Neuron (in vitro differentiated cells): ENCODE measurements at regions not wholly inside any gene's neighbourhood (a gene's known extent, or its start where the extent isn't known, plus 50 kb on each side); places are given as distances from the start of the nearest gene placed in this dataset.

Experiments used
- H2AFZ ChIP-seq: one replicate; pipeline ENCODE4 v1.6.1; 2013; ENCODE audit warnings: low read depth, mild to moderate bottlenecking, inconsistent platforms, low read length, moderate library complexity
- H3K27me3 ChIP-seq: one replicate; pipeline ENCODE4 v1.6.1; 2013; ENCODE audit warnings: low read length; ENCODE audit not compliant: insufficient read depth
- H3K36me3 ChIP-seq: one replicate; pipeline ENCODE4 v1.6.1; 2013; ENCODE audit warnings: low read length; ENCODE audit not compliant: insufficient read depth
- H3K4me1 ChIP-seq: one replicate; pipeline ENCODE4 v1.6.1; 2013; ENCODE audit warnings: low read length; ENCODE audit not compliant: insufficient read depth
- H3K4me3 ChIP-seq: 2 replicates; pipeline ENCODE4 v1.5.1; 2013; ENCODE audit warnings: mild to moderate bottlenecking, low read length, moderate library complexity
- H3K9me3 ChIP-seq: one replicate; pipeline ENCODE4 v1.6.1; 2013; ENCODE audit warnings: low read length

DNA sequence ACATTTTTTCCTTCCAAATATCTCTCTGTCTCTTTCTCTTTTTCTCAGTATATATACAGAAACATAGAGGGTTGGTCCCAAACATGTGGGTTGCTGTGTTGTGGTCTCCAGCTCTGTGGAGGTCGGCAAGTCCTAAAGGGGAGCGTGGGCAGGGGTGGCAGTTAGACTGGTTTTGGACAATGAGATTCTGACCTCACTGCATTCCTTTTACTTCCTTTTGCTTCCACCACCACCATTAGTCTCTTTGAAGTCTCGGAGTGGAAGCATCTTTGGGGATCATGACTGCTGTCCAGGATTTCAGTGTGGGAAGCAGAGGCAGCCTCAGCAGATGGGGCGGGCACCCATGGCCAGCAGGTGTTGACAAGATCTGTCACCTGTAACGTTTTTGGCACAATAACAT lies 1091.8 kb downstream of the RAPGEF2 start:
- Histone ChIP-seq H3K9me3 (no peaks in the 10 kb centered on the region), H3K27me3 (no peaks in the 10 kb centered on the region), H2AFZ (no peak overlapping the region), H3K4me1 (peaks cover 3% of the 10 kb centered on the region), H3K4me3 (no peak overlapping the region), H3K36me3 (no peaks in the 10 kb centered on the region)

DNA sequence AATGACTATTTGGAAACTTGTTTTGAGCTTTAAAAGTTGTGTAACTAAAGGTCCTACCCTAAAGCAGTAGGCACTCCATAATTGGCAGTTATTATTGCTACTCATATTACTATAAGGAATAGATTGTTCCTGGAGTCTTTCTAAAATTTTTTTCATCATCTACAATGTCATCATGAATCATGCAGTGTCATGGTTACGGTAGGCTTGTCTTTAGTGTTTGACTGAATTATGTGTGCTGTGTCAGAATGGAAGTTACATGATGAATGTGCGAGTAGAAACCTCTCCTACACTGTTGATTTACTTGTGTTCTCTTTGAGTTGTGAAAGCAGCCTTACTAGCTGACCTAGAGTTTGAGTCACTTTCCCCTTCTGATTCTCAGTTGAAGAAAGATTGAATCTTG lies 1099.9 kb downstream of the RAPGEF2 start:
- H3K9me3 ChIP-seq, result no peaks in the 10 kb centered on the region
- H2AFZ ChIP-seq, result no peak overlapping the region
- H3K4me1 ChIP-seq, result no peaks in the 10 kb centered on the region
- H3K4me3 ChIP-seq, result no peak overlapping the region
- no peaks in the 10 kb centered on the region for H3K36me3 ChIP-seq
- no peaks in the 10 kb centered on the region for H3K27me3 ChIP-seq

DNA sequence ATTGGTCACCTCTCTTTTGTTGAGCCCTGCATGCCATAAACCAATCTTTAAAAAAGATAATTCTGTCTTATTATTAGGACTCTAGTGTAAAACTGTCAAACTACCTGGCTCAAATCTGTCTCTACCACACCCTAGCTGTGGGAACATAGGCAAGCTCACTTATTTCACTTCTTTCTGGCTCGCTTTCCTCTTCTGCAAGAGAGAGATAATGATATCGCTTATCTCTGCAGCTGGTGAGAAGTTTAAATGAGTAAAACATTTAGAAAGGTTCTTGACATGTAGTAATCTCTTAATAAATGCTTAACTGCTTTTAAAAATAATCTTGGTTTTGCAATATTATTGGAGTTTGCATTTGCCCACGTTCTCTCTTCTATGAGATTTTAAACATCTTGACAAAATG lies 1109.2 kb downstream of the RAPGEF2 start:
- Histone ChIP-seq H3K9me3 (no peaks in the 10 kb centered on the region), H3K27me3 (no peaks in the 10 kb centered on the region), H2AFZ (no peak overlapping the region), H3K4me3 (no peak overlapping the region), H3K4me1 (no peaks in the 10 kb centered on the region), H3K36me3 (no peaks in the 10 kb centered on the region)

DNA sequence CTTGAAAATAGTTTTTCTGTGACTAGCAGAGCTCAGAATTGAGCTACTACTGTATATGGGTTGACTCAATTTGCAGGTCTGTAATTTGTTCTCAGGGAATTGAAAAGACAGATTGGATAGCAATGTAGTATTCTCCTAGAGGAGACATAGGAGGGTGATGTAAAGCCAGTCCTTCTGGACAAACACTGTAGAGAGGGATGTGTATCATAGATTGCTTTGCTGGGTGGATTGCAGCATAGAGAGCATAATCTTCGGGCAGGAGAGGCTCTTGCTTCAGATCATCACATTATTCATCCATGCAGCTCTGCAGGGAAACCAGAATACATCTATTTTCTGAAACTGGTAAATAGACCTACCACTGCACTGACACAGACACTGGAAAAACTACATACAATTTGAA lies 1110.5 kb downstream of the RAPGEF2 start:
- no peak overlapping the region for H2AFZ ChIP-seq
- H3K9me3 ChIP-seq, result no peaks in the 10 kb centered on the region
- H3K36me3 ChIP-seq, result no peaks in the 10 kb centered on the region
- no peaks in the 10 kb centered on the region for H3K4me1 ChIP-seq
- H3K4me3 ChIP-seq, result no peak overlapping the region
- H3K27me3 ChIP-seq, result no peaks in the 10 kb centered on the region

DNA sequence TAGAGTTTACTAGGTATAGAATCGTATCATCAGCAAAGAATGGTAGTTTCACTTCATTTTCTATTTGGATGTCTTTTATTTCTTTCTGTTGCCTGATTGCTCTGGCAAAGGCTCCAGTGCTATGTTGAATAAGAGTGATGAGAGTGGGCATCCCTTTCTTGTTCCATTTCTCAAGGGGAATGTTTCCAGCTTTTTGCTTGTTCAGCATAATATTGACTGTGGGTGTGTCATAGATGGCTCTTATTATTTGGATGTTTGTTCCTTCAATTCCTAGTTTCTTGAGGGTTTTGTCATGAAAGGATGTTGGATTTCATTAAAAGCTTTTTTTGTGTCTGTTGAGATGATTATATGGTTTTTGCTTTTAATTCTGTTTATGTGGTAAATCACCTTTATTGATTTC lies 1114.5 kb downstream of the RAPGEF2 start:
- Histone ChIP-seq H3K9me3 (no peaks in the 10 kb centered on the region), H3K4me1 (no peaks in the 10 kb centered on the region), H2AFZ (no peak overlapping the region), H3K4me3 (no peak overlapping the region), H3K27me3 (no peaks in the 10 kb centered on the region), H3K36me3 (no peaks in the 10 kb centered on the region)

DNA sequence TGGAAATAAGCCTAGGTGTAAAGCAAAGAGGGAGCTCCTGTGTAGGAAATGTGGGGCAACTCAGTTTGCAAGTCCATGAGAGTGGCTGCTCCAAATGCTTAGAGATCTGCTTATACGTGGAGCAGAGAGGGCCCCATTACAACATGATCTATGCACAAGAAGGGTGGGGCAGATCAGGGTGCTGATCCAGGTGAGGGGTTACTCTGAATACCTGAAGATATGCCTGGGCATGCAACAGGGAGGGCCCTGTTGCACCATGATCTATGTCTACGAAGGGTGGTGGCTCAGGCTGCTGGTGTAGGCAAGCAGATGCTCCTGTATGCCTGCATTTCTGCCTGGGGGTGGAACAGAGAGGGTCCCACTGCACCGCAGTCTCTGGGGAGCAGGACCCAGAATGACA lies 1121.2 kb downstream of the RAPGEF2 start:
- Histone ChIP-seq H3K36me3 (no peaks in the 10 kb centered on the region), H3K4me1 (no peaks in the 10 kb centered on the region), H3K9me3 (no peaks in the 10 kb centered on the region), H3K4me3 (no peak overlapping the region), H2AFZ (no peak overlapping the region), H3K27me3 (no peaks in the 10 kb centered on the region)

DNA sequence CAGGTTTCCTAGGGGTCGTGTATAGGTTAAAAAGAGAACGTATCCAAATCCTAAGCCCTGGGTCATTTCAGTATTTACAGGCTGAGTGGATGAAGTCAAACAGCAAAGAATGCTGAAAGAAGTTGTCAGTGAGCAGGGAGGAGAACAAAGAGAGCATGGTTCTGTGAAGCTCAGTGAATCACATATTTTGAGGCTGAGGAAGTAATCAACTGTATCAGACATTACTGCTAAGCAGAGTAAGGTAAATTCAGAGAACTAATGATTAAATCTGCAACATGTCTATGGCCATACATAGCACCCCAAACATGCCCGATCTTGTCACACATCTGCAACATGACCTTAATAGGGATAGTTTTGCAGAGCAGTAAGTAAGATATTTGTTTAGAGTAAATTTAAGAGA lies 1130.3 kb downstream of the RAPGEF2 start:
- Histone ChIP-seq H3K27me3 (no peaks in the 10 kb centered on the region), H3K9me3 (no peaks in the 10 kb centered on the region), H3K4me1 (peaks cover 3% of the 10 kb centered on the region), H3K36me3 (no peaks in the 10 kb centered on the region), H2AFZ (peak overlapping the region; percentile 11), H3K4me3 (no peak overlapping the region)

DNA sequence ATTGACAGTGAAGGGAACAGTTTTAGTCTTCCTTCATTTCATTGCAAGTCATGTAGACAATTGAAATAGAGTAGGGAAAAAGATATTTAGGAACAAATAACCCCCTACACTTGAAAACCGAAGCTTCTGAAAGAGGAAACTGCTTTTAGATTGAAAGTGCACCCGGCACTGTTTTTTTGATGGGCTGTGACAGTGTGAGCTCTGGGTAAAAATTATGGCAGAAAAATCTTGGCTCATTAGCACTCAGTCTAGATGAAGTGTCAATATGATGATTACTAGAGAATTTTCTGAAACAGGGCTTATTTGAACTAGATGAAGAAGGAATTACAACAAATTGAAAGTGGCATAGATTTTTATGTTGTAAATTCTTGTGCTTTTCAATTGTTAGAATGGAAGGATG lies 1132.4 kb downstream of the RAPGEF2 start:
- Histone ChIP-seq H3K36me3 (no peaks in the 10 kb centered on the region), H2AFZ (peak overlapping the region; percentile 17), H3K4me3 (no peak overlapping the region), H3K9me3 (no peaks in the 10 kb centered on the region), H3K27me3 (no peaks in the 10 kb centered on the region), H3K4me1 (peaks cover 3% of the 10 kb centered on the region)

DNA sequence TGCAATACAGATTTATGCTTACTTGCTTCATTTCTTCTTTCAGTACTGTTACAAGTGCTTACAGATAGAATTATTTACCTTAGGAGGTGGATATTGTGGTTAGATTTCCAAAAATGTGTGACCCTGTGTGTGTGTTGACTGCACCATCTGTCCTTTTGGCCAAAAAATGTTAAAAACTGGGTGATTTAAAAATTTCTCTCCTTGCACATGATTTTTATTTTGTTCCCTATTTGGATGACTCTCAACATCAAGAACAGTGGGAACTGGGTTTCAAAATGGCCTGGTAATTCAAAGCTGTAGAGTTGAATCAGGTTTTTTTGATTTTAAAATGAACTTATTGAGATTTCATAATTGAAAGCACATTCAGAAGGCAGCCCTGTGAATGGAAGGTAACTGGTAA lies 1132.9 kb downstream of the RAPGEF2 start:
- Histone ChIP-seq H3K4me3 (no peak overlapping the region), H3K27me3 (no peaks in the 10 kb centered on the region), H3K9me3 (no peaks in the 10 kb centered on the region), H2AFZ (no peak overlapping the region), H3K36me3 (no peaks in the 10 kb centered on the region), H3K4me1 (peaks cover 3% of the 10 kb centered on the region)

DNA sequence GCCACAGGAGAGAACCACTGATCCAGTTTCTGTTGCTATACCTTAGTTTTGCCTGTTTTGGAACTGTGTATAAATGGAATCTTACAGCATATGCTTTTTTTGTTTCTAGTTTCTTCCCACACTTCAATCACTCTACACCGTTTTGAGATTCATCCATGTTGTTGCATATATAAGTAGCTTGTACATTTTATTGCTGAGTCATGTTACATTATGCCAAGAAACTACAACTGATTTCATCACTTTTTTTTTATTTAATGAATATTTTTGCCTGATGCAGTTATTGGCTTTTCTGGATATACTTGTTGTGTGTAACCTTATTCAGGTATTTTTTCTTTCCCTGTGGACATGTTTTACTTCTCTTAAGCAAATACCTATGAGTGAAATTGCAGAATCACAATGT lies 1135.9 kb downstream of the RAPGEF2 start:
- H2AFZ ChIP-seq, result no peak overlapping the region
- no peak overlapping the region for H3K4me3 ChIP-seq
- H3K27me3 ChIP-seq, result no peaks in the 10 kb centered on the region
- no peaks in the 10 kb centered on the region for H3K36me3 ChIP-seq
- no peaks in the 10 kb centered on the region for H3K4me1 ChIP-seq
- no peaks in the 10 kb centered on the region for H3K9me3 ChIP-seq

DNA sequence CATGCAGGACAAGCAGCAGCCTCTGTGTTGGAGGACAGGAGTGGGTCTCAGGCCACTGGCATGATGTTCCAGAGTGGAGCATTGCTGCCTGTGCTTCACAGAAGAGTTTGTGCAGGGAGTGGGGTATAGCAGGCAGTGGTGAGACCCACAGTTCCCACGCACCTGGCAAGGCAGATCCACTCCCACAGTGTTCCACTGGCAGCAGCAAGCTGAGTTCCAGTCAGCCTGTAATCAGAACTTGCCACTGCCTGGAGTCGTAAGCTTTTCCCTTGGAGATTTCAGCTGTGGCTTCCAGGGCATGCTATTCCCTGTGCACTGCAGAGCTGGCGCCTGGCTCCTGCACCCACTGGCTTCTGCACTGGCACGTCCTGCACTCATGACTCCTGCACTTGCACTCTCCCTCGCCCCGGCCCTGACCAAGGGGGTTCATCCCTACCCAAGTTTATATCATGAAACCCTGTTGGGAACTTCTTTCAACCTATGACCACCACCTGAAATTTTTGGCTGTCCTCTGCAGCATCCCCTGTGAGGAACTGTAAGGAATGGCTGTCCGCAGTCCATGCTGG lies 1144.3 kb downstream of the RAPGEF2 start:
- no peaks in the 10 kb centered on the region for H3K36me3 ChIP-seq

DNA sequence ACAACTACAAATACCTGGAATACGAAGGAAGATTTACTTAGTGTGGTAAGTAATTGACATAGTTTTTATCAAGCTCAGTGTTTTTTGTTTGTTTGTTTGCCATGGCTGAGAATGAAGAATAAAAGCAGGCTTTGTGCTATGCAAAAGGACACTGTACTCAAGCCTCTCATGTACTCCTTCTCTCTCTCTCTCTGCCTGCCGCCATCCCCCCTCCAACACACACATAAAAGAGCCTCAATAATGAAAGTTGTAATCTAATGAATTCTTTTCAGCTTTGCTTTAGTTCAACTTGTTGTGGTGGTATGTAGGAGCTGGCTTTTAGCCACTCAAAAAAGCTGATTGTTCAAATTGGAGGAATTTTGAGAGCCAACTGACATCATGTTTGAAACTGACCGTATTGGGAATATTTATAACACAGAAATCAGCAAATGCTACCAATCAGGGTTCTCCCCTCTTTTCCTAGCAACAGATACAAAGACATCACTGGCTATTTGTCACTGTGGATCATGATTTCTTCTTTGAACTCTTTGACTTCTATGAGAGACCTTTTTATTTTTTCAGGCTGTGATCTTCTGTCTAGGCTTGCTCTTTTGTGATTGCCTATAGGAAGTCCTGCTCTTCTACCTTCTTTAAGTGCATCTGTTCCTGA lies 1148.8 kb downstream of the RAPGEF2 start:
- no peaks in the 10 kb centered on the region for H3K36me3 ChIP-seq
- H3K9me3 ChIP-seq, result no peaks in the 10 kb centered on the region
- peak overlapping the region; percentile 86 for H2AFZ ChIP-seq
- peak overlapping the region; percentile 12 for H3K4me3 ChIP-seq
- H3K27me3 ChIP-seq, result no peaks in the 10 kb centered on the region
- peaks cover 24% of the 10 kb centered on the region for H3K4me1 ChIP-seq

More for the DNA sequence above, 1144.3 kb downstream of the RAPGEF2 start:
- Histone ChIP-seq H3K4me1 (peaks cover 20% of the 10 kb centered on the region), H3K27me3 (no peaks in the 10 kb centered on the region), H2AFZ (no peak overlapping the region), H3K4me3 (no peak overlapping the region), H3K9me3 (no peaks in the 10 kb centered on the region)

DNA sequence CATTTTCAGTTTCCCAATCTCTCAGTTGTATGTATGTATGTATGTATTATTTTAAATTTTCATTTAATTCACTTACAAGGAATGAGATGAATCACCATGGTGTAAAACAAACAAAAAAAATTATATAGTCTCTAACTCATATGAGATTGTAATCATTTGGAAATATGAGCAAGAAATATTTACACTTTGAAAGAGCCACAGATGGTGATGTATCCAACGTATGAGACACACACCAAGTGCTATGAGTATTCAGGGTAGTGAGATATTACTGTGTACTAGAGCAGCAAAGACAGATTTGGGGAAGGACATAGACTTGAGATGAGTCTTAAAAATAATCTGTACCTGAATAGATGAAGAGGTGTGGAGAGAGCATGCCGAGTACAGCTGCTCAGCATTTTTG lies 1154.4 kb downstream of the RAPGEF2 start:
- no peak overlapping the region for H2AFZ ChIP-seq
- no peaks in the 10 kb centered on the region for H3K36me3 ChIP-seq
- no peaks in the 10 kb centered on the region for H3K27me3 ChIP-seq
- peaks cover 3% of the 10 kb centered on the region for H3K4me1 ChIP-seq
- no peak overlapping the region for H3K4me3 ChIP-seq
- no peaks in the 10 kb centered on the region for H3K9me3 ChIP-seq

DNA sequence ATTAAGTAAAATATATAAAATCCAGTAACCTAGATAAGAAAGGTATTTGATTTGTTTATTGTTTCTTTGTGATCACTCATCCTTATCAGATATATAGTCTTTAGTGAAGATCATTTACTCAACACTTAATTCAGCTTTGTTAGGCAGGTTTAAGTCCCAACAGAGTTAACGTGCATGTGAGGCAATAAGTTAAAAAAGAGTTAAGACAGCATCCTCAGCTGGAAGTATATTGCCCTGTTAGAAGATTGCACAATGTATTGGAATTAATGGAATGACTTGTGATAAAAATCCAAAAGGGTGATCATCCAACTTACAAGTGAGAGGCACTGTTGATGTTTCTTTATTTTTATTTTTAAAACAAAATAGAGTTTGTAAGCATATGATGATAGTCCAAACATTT lies 1162.1 kb downstream of the RAPGEF2 start:
- H3K4me1 ChIP-seq, result no peaks in the 10 kb centered on the region
- no peaks in the 10 kb centered on the region for H3K9me3 ChIP-seq
- no peak overlapping the region for H3K4me3 ChIP-seq
- no peaks in the 10 kb centered on the region for H3K36me3 ChIP-seq
- no peak overlapping the region for H2AFZ ChIP-seq
- H3K27me3 ChIP-seq, result no peaks in the 10 kb centered on the region
